K562 (cell line): ENCODE measurements at regions not wholly inside any gene's neighbourhood (a gene's known extent, or its start where the extent isn't known, plus 50 kb on each side); places are given as distances from the start of the nearest gene placed in this dataset.

Experiments used
- ARID1B ChIP-seq: fragments of 450-650 bp; IDR thresholded peaks from 2 replicates; pipeline ENCODE4 v1.6.1; 2016; ENCODE audit warnings: antibody characterized with exemption, mild to moderate bottlenecking, inconsistent platforms
- CBX2 ChIP-seq: fragments of 200-600 bp; sonication (generic); IDR thresholded peaks from one replicate; pipeline ENCODE4 v1.6.1; 2012; ENCODE audit warnings: mild to moderate bottlenecking, low read length, inconsistent platforms; ENCODE audit not compliant: insufficient read depth, poor library complexity, severe bottlenecking
- CHD4 ChIP-seq: fragments of 200-600 bp; sonication (generic); IDR thresholded peaks from 3 replicates; pipeline ENCODE4 v1.6.1; 2012; ENCODE audit warnings: low read depth, mild to moderate bottlenecking, mixed read lengths, low read length, inconsistent platforms; ENCODE audit not compliant: insufficient read depth, insufficient replicate concordance, poor library complexity, severe bottlenecking
- ETS2 ChIP-seq: IDR thresholded peaks from 2 replicates; pipeline ENCODE4 v1.6.1; 2016; ENCODE audit warnings: borderline replicate concordance, missing genetic modification characterization, mild to moderate bottlenecking, moderate library complexity, missing compliant biosample characterization; ENCODE audit not compliant: poor library complexity, severe bottlenecking
- FOSL1 ChIP-seq: fragments of 200-800 bp; sonication (Bioruptor generic); conservative IDR thresholded peaks from 2 replicates; pipeline ENCODE4 v1.6.1; 2016; ENCODE audit warnings: missing genetic modification characterization, missing compliant biosample characterization
- KAT2B ChIP-seq: IDR thresholded peaks from one replicate; pipeline ENCODE4 v1.6.1; 2012; ENCODE audit warnings: low read depth, mild to moderate bottlenecking, control low read depth, inconsistent platforms, low read length, moderate library complexity
- KLF10 ChIP-seq: fragments of 250-450 bp; sonication (Bioruptor Pico); IDR thresholded peaks from 2 replicates; pipeline ENCODE4 v1.6.1; 2021; ENCODE audit warnings: matching md5 sums
- MCM7 ChIP-seq, 2 experiments: fragments of 450-650 bp; IDR thresholded peaks; 2 replicates each; pipeline ENCODE4 v1.6.1; 2016 to 2018
- MTA2 ChIP-seq: fragments of 450-650 bp; IDR thresholded peaks from 2 replicates; pipeline ENCODE4 v1.6.1; 2016; ENCODE audit warnings: low read depth
- NRF1 ChIP-seq, 2 experiments: fragments of 450-650 bp; IDR thresholded peaks in 1 of 2; conservative IDR thresholded peaks in 1 of 2; 2 replicates each; pipeline ENCODE4 v1.6.1; 2014; ENCODE audit warnings: mild to moderate bottlenecking in 2 of 2
- SMAD4 ChIP-seq: fragments of 250-450 bp; sonication (Bioruptor Pico); conservative IDR thresholded peaks from 2 replicates; pipeline ENCODE4 v1.8.0; 2021; ENCODE audit warnings: inconsistent platforms, mild to moderate bottlenecking, moderate library complexity
- U2AF2 ChIP-seq: fragments of 200-400 bp; formaldehyde crosslinking; optimal IDR thresholded peaks from 2 replicates; pipeline ENCODE3; 2017; ENCODE audit warnings: low read depth, mild to moderate bottlenecking, low read length
- ZNF668 ChIP-seq: fragments of 250-450 bp; sonication (Bioruptor Pico); IDR thresholded peaks from 2 replicates; pipeline ENCODE4 v1.8.0; 2022; ENCODE audit warnings: mild to moderate bottlenecking, inconsistent platforms
- TF ChIP-seq, protein P1 (sequence below): fragments of 450-650 bp; conservative IDR thresholded peaks from 2 replicates; pipeline ENCODE4 v1.6.1; 2016; ENCODE audit warnings: missing genetic modification characterization, low read depth, mild to moderate bottlenecking, control low read depth, missing compliant biosample characterization
- TF ChIP-seq, protein P2 (sequence below): conservative IDR thresholded peaks from 2 replicates; pipeline ENCODE4 v1.6.1; 2011; ENCODE audit warnings: low read depth, mild to moderate bottlenecking, low read length; ENCODE audit not compliant: control insufficient read depth
- TF ChIP-seq, protein P3 (sequence below), 2 experiments: fragments of 450-650 bp; formaldehyde crosslinking in 1 of 2; IDR thresholded peaks; 2 replicates each; pipeline versions ENCODE4 v1.4.0 to v1.6.1; 2014 to 2020; ENCODE audit warnings: mild to moderate bottlenecking in 2 of 2, borderline replicate concordance in 1 of 2, low read depth in 1 of 2

DNA sequence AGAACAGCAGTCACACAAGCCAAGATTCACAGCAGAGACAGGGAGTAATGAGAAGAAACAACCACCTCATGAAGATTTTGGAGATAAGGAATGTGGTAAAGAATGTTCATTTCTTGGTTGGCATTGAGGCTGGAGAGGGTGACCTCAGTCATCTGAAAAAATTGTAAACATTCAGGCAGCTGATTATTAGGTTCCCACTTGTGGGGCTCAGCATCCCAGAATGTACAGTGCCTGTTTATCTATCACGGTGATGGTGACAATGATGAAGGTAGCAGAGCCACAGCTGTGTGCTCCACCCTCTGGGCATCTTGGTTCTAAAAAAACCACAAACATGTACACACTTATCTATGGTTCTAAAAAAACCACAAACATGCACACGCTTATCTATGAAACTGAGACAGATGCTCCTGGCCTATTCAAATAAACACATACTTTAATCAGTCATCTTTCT, 143.9 kb upstream of the MOCS2 start (continued):
- TF ChIP-seq, protein P1, sequence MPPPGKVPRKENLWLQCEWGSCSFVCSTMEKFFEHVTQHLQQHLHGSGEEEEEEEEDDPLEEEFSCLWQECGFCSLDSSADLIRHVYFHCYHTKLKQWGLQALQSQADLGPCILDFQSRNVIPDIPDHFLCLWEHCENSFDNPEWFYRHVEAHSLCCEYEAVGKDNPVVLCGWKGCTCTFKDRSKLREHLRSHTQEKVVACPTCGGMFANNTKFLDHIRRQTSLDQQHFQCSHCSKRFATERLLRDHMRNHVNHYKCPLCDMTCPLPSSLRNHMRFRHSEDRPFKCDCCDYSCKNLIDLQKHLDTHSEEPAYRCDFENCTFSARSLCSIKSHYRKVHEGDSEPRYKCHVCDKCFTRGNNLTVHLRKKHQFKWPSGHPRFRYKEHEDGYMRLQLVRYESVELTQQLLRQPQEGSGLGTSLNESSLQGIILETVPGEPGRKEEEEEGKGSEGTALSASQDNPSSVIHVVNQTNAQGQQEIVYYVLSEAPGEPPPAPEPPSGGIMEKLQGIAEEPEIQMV (tag) = no peak
- no peak for TF ChIP-seq SMAD4 (CRISPR knock-in tag)
- TF ChIP-seq U2AF2 = no peak
- no peak for TF ChIP-seq NRF1 (conservative IDR thresholded peaks at IDR 0.05 in 1 of 2, IDR thresholded peaks at IDR 0.05 in 1 of 2)
- no peak for TF ChIP-seq MCM7 (IDR thresholded peaks at IDR 0.05)
- TF ChIP-seq, protein P2, sequence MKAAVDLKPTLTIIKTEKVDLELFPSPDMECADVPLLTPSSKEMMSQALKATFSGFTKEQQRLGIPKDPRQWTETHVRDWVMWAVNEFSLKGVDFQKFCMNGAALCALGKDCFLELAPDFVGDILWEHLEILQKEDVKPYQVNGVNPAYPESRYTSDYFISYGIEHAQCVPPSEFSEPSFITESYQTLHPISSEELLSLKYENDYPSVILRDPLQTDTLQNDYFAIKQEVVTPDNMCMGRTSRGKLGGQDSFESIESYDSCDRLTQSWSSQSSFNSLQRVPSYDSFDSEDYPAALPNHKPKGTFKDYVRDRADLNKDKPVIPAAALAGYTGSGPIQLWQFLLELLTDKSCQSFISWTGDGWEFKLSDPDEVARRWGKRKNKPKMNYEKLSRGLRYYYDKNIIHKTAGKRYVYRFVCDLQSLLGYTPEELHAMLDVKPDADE = no peak
- TF ChIP-seq KLF10 (CRISPR knock-in tag) = no peak
- no peak for TF ChIP-seq ZNF668 (CRISPR knock-in tag)
- TF ChIP-seq, protein P3, sequence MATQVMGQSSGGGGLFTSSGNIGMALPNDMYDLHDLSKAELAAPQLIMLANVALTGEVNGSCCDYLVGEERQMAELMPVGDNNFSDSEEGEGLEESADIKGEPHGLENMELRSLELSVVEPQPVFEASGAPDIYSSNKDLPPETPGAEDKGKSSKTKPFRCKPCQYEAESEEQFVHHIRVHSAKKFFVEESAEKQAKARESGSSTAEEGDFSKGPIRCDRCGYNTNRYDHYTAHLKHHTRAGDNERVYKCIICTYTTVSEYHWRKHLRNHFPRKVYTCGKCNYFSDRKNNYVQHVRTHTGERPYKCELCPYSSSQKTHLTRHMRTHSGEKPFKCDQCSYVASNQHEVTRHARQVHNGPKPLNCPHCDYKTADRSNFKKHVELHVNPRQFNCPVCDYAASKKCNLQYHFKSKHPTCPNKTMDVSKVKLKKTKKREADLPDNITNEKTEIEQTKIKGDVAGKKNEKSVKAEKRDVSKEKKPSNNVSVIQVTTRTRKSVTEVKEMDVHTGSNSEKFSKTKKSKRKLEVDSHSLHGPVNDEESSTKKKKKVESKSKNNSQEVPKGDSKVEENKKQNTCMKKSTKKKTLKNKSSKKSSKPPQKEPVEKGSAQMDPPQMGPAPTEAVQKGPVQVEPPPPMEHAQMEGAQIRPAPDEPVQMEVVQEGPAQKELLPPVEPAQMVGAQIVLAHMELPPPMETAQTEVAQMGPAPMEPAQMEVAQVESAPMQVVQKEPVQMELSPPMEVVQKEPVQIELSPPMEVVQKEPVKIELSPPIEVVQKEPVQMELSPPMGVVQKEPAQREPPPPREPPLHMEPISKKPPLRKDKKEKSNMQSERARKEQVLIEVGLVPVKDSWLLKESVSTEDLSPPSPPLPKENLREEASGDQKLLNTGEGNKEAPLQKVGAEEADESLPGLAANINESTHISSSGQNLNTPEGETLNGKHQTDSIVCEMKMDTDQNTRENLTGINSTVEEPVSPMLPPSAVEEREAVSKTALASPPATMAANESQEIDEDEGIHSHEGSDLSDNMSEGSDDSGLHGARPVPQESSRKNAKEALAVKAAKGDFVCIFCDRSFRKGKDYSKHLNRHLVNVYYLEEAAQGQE (IDR thresholded peaks at IDR 0.05; ENCODE audit: borderline replicate concordance) = no peak
- TF ChIP-seq, protein P3 (CRISPR knock-in tag; IDR thresholded peaks at IDR 0.05; ENCODE audit: low read depth) = no peak
- no peak for TF ChIP-seq CBX2
- 0 out of 2 replicates have a peak, but pooled peaks have one; percentile 10 for TF ChIP-seq MTA2
- peak; percentile 43 for TF ChIP-seq FOSL1
- TF ChIP-seq CHD4 = no peak
- no peak for TF ChIP-seq KAT2B
- TF ChIP-seq ARID1B = peak; percentile 18; the same call in 1 of the 2 replicates
- no peak for TF ChIP-seq ETS2 (tag)
